ENCODE measurements at regions not wholly inside any gene's neighbourhood (a gene's known extent, or its start where the extent isn't known, plus 50 kb on each side); places are given as distances from the start of the nearest gene placed in this dataset.

GRCh38 chr12:114789276-114789675 is 105.3 kb upstream of the TBX3 start:
- no peaks in the 10 kb centered on the region for H3K27me3 ChIP-seq
- no peaks in the 10 kb centered on the region for H3K9me3 ChIP-seq
- WGBS, 2 donors, result 69 to 77% methylated on average over 3 of the region's 3 CpGs

GRCh38 chr12:114784526-114784925 is 100.6 kb upstream of the TBX3 start:
- no peak overlapping the region for H3K4me3 ChIP-seq
- no peak for DNase-seq
- no peak overlapping the region for H3K27ac ChIP-seq
- H3K36me3 ChIP-seq (replicated peaks in 1 of 2; ENCODE audit: insufficient read depth in 1 of 2, low read depth in 2 of 2), result no peaks in the 10 kb centered on the region
- intact Hi-C loops (cut with DNase I), result no loop called here
- no peak for TF ChIP-seq POLR2A (IDR thresholded peaks at IDR 0.05)
- no peak for TF ChIP-seq CTCF (IDR thresholded peaks at IDR 0.05)
- no peaks in the 10 kb centered on the region for H3K9me3 ChIP-seq
- H3K27me3 ChIP-seq, result no peaks in the 10 kb centered on the region
- H3K4me1 ChIP-seq, result no peaks in the 10 kb centered on the region
- 35 to 45% methylated on average over 3 of the region's 3 CpGs for WGBS, 2 donors
- ATAC-seq, result no peak

More at GRCh38 chr12:114789276-114789675, 105.3 kb upstream of the TBX3 start:
- ATAC-seq (no peak), DNase-seq (no peak)
- intact Hi-C loops (cut with DNase I), result no loop called here
- TF ChIP-seq POLR2A (IDR thresholded peaks at IDR 0.05) (no peak), CTCF (IDR thresholded peaks at IDR 0.05) (no peak)
- Histone ChIP-seq H3K36me3 (replicated peaks in 1 of 2; ENCODE audit: insufficient read depth in 1 of 2, low read depth in 2 of 2) (no peaks in the 10 kb centered on the region), H3K4me1 (no peaks in the 10 kb centered on the region), H3K4me3 (no peak overlapping the region), H3K27ac (no peak overlapping the region)

DNA sequence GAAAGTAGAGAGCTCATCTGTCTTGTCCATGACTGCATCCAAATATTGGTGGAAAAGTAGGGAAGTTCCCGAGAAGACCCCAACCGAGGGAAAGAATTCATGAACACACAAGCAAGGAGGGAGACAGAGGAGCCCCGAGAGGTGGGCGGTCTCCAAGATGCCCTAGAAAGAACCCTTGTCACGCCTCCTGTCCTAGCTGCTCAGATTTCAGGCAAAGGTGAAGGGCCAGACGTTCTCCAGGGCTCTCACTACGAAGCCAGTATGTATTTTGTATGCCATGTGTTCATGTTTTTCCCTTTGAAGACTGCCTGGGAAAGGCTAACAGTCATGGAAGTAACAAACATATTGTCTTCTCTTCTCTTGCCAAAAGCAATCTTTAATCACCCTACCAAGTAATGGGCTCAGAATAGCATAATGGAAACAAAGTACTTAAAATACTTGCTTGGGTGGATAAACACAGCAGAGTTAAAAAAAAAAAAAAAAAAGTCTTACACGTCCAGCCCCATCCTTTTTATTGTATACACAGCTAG is 99.2 kb upstream of the TBX3 start:
- Histone ChIP-seq H3K4me3 (no peak overlapping the region), H3K27me3 (no peaks in the 10 kb centered on the region), H3K9me3 (no peaks in the 10 kb centered on the region), H3K36me3 (replicated peaks in 1 of 2; ENCODE audit: insufficient read depth in 1 of 2, low read depth in 2 of 2) (no peaks in the 10 kb centered on the region), H3K27ac (no peak overlapping the region), H3K4me1 (no peaks in the 10 kb centered on the region)
- DNase-seq, result no peak
- intact Hi-C loops (cut with DNase I), result no loop called here
- WGBS, 2 donors, result 28 to 37% methylated on average over 8 of the region's 8 CpGs
- ATAC-seq, result no peak
- no peak for TF ChIP-seq CTCF (IDR thresholded peaks at IDR 0.05)
- TF ChIP-seq POLR2A (IDR thresholded peaks at IDR 0.05), result no peak

DNA sequence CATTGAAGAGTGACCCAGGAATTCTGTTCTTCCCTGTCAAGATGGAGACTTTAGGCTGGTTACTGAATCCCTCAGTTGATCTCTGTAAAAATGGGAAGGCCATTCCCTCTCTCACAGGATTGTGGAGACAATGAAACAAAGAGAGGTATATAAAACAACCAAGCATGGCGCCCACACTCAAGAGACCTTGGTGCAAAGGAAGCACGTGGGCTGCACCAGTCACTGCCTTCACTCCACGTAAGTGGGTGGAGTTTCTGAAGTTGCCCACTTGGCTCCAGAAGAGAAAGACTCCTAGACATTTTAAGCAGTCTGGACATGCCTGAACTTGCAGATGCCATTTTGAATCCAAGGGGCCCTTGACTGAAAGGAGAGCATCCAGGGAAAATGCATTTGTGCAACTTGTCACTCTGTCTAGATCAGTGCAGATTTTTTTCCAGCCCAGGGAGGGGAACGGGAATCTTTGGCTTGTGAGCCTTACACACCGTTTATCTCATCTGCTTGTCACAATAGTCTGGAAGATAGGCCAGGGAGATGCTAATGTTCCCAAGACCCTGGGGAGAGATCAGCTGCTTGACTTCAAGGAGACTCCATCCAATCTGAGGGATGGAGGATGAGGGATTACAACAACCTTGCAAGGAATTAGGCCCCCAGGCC is 96.9 kb upstream of the TBX3 start:
- DNase-seq, result no peak
- WGBS, 2 donors, result 44 to 50% methylated on average over 5 of the region's 5 CpGs
- H3K27ac ChIP-seq, result no peak overlapping the region
- no peaks in the 10 kb centered on the region for H3K4me1 ChIP-seq
- TF ChIP-seq POLR2A (IDR thresholded peaks at IDR 0.05) (no peak), CTCF (IDR thresholded peaks at IDR 0.05) (no peak)
- no peak for ATAC-seq
- intact Hi-C loops (cut with DNase I), result no loop called here
- H3K4me3 ChIP-seq, result no peak overlapping the region
- no peaks in the 10 kb centered on the region for H3K27me3 ChIP-seq
- H3K36me3 ChIP-seq (replicated peaks in 1 of 2; ENCODE audit: insufficient read depth in 1 of 2, low read depth in 2 of 2), result no peaks in the 10 kb centered on the region
- no peaks in the 10 kb centered on the region for H3K9me3 ChIP-seq

DNA sequence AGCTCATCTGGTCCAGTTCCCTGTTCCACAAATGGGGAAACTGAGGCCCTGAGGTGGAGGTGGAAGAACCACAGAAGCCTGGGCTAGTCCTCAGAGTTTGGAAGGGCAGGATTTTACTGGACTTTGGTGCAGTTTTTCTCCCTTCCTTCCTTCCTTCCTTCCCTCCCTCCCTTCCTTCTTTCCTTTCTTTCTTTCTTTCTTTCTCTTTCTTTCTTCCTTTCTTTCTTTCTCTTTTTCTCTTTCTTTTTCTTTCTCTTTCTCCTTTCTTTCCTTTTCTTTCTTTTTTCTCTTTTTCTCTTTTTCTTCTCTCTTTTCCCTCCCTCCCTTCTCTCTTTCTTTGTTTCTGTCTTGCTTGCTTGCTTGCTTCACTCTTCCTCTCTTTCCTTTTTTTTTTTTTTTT is 95.7 kb upstream of the TBX3 start:
- ATAC-seq (no peak), DNase-seq (no peak)
- Histone ChIP-seq H3K27me3 (no peaks in the 10 kb centered on the region), H3K4me1 (no peaks in the 10 kb centered on the region), H3K4me3 (no peak overlapping the region), H3K36me3 (replicated peaks in 1 of 2; ENCODE audit: insufficient read depth in 1 of 2, low read depth in 2 of 2) (no peaks in the 10 kb centered on the region), H3K27ac (no peak overlapping the region), H3K9me3 (no peaks in the 10 kb centered on the region)
- no peak for TF ChIP-seq POLR2A (IDR thresholded peaks at IDR 0.05)
- TF ChIP-seq CTCF (IDR thresholded peaks at IDR 0.05), result no peak
- intact Hi-C loops (cut with DNase I), result no loop called here
